Parathyroid adenoma (tissue), 2 donors: ENCODE measurements at regions not wholly inside any gene's neighbourhood (a gene's known extent, or its start where the extent isn't known, plus 50 kb on each side); places are given as distances from the start of the nearest gene placed in this dataset.

Source experiments
- H2AFZ ChIP-seq: fragments of 300-600 bp; sonication (generic); one replicate; pipeline ENCODE4 v1.7.0; 2017; ENCODE audit warnings: antibody characterized with exemption, mild to moderate bottlenecking
- H3K27ac ChIP-seq: fragments of 300-600 bp; sonication (generic); one replicate; pipeline ENCODE4 v1.7.0; 2017
- H3K27me3 ChIP-seq: fragments of 300-600 bp; sonication (generic); one replicate; pipeline ENCODE4 v1.7.0; 2017; ENCODE audit warnings: low read length; ENCODE audit not compliant: control insufficient read depth, insufficient read depth
- H3K36me3 ChIP-seq: fragments of 300-600 bp; sonication (generic); one replicate; pipeline ENCODE4 v1.7.0; 2017; ENCODE audit warnings: low read length; ENCODE audit not compliant: control insufficient read depth, insufficient read depth
- H3K4me1 ChIP-seq: fragments of 300-600 bp; sonication (generic); one replicate; pipeline ENCODE4 v1.7.0; 2017; ENCODE audit warnings: control low read depth
- H3K4me2 ChIP-seq: fragments of 300-600 bp; sonication (generic); one replicate; pipeline ENCODE4 v1.7.0; 2017; ENCODE audit warnings: low read length
- H3K4me3 ChIP-seq: fragments of 300-600 bp; sonication (generic); one replicate; pipeline ENCODE4 v1.7.0; 2017; ENCODE audit warnings: low read depth, low read length
- H3K79me2 ChIP-seq: fragments of 300-600 bp; sonication (generic); one replicate; pipeline ENCODE4 v1.7.0; 2017; ENCODE audit warnings: control low read depth
- H3K9ac ChIP-seq: fragments of 300-600 bp; sonication (generic); one replicate; pipeline ENCODE4 v1.7.0; 2017; ENCODE audit warnings: mild to moderate bottlenecking
- H3K9me3 ChIP-seq: fragments of 300-600 bp; sonication (generic); one replicate; pipeline ENCODE4 v1.7.0; 2017; ENCODE audit warnings: low read length; ENCODE audit not compliant: control insufficient read depth
- CTCF ChIP-seq: fragments of 300-600 bp; sonication (generic); IDR thresholded peaks from one replicate; pipeline ENCODE4 v1.7.0; 2017; ENCODE audit warnings: antibody characterized with exemption, mild to moderate bottlenecking
- donor health status: primary hyperparathyroidism.

GRCh38 chr5:104734046-104734445 is 1171.5 kb upstream of the NUDT12 start:
- no peak for TF ChIP-seq CTCF
- Histone ChIP-seq H3K9me3 (no peaks in the 10 kb centered on the region), H2AFZ (no peak overlapping the region), H3K4me2 (no peak overlapping the region), H3K4me3 (no peak overlapping the region), H3K36me3 (no peaks in the 10 kb centered on the region), H3K9ac (no peak overlapping the region), H3K4me1 (no peaks in the 10 kb centered on the region), H3K27me3 (no peaks in the 10 kb centered on the region), H3K27ac (no peak overlapping the region), H3K79me2 (no peaks in the 10 kb centered on the region)

GRCh38 chr5:104733063-104733669 is 1170.6 kb upstream of the NUDT12 start:
- Histone ChIP-seq H3K27me3 (no peaks in the 10 kb centered on the region), H3K36me3 (no peaks in the 10 kb centered on the region)
- TF ChIP-seq CTCF, result no peak

GRCh38 chr5:104731331-104731730 is 1168.7 kb upstream of the NUDT12 start:
- Histone ChIP-seq H3K9ac (no peak overlapping the region), H2AFZ (peak overlapping the region; percentile 31), H3K27ac (no peak overlapping the region), H3K27me3 (no peaks in the 10 kb centered on the region), H3K4me2 (no peak overlapping the region), H3K79me2 (no peaks in the 10 kb centered on the region), H3K9me3 (no peaks in the 10 kb centered on the region), H3K4me3 (no peak overlapping the region), H3K36me3 (no peaks in the 10 kb centered on the region), H3K4me1 (no peaks in the 10 kb centered on the region)
- TF ChIP-seq CTCF, result no peak

More at GRCh38 chr5:104733063-104733669, 1170.6 kb upstream of the NUDT12 start:
- Histone ChIP-seq H3K4me1 (no peaks in the 10 kb centered on the region), H2AFZ (no peak overlapping the region), H3K9ac (no peak overlapping the region), H3K79me2 (no peaks in the 10 kb centered on the region), H3K4me3 (no peak overlapping the region), H3K27ac (no peak overlapping the region), H3K4me2 (no peak overlapping the region), H3K9me3 (no peaks in the 10 kb centered on the region)

GRCh38 chr5:104708027-104708426 is 1145.4 kb upstream of the NUDT12 start:
- no peak overlapping the region for H3K9ac ChIP-seq
- no peaks in the 10 kb centered on the region for H3K4me1 ChIP-seq
- no peaks in the 10 kb centered on the region for H3K27me3 ChIP-seq

More at GRCh38 chr5:104708027-104708426, 1145.4 kb upstream of the NUDT12 start:
- TF ChIP-seq CTCF, result no peak
- no peaks in the 10 kb centered on the region for H3K9me3 ChIP-seq
- H3K4me3 ChIP-seq, result no peak overlapping the region
- H3K4me2 ChIP-seq, result no peak overlapping the region
- H2AFZ ChIP-seq, result peak overlapping the region; percentile 13
- H3K27ac ChIP-seq, result no peak overlapping the region
- no peaks in the 10 kb centered on the region for H3K36me3 ChIP-seq
- no peaks in the 10 kb centered on the region for H3K79me2 ChIP-seq
